ENCODE measurements at regions not wholly inside any gene's neighbourhood (a gene's known extent, or its start where the extent isn't known, plus 50 kb on each side); places are given as distances from the start of the nearest gene placed in this dataset.

DNA sequence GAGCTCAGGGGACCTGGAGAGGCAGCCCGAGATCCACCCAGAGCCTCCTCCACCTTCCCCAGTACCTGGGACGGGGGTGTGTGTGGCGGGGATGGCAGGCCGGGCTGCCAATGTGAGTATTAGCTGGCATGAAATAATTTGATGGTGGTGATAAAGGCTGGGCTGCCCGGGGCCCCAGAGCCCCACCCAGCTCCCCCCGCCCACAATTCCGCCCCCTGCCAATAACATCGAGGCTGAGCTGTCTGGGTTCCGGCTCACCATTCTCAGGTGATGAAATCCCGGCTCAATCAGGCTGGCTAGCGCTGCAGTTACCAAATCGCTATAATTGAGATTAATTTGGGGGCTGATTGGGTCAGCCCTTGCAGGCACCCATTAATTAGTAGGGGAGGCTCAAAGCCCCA, 103.8 kb upstream of the CASZ1 start:
- no peak for TF ChIP-seq POLR2A (IDR thresholded peaks at IDR 0.05)
- TF ChIP-seq, protein P1, sequence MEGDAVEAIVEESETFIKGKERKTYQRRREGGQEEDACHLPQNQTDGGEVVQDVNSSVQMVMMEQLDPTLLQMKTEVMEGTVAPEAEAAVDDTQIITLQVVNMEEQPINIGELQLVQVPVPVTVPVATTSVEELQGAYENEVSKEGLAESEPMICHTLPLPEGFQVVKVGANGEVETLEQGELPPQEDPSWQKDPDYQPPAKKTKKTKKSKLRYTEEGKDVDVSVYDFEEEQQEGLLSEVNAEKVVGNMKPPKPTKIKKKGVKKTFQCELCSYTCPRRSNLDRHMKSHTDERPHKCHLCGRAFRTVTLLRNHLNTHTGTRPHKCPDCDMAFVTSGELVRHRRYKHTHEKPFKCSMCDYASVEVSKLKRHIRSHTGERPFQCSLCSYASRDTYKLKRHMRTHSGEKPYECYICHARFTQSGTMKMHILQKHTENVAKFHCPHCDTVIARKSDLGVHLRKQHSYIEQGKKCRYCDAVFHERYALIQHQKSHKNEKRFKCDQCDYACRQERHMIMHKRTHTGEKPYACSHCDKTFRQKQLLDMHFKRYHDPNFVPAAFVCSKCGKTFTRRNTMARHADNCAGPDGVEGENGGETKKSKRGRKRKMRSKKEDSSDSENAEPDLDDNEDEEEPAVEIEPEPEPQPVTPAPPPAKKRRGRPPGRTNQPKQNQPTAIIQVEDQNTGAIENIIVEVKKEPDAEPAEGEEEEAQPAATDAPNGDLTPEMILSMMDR (IDR thresholded peaks at IDR 0.05 in 4 of 5, conservative IDR thresholded peaks at IDR 0.05 in 1 of 5): no peak

All from gastrocnemius medialis (tissue), 4 donors.